GM18511 (cell line): ENCODE measurements at regions not wholly inside any gene's neighbourhood (a gene's known extent, or its start where the extent isn't known, plus 50 kb on each side); places are given as distances from the start of the nearest gene placed in this dataset.

Experiments used
- ATAC-seq: cut with Tn5 transposase; IDR thresholded peaks from one replicate; pipeline ENCODE4 v1.9.1; 2021; ENCODE audit warnings: mild to moderate bottlenecking, moderate library complexity; ENCODE audit not compliant: unreplicated experiment

DNA sequence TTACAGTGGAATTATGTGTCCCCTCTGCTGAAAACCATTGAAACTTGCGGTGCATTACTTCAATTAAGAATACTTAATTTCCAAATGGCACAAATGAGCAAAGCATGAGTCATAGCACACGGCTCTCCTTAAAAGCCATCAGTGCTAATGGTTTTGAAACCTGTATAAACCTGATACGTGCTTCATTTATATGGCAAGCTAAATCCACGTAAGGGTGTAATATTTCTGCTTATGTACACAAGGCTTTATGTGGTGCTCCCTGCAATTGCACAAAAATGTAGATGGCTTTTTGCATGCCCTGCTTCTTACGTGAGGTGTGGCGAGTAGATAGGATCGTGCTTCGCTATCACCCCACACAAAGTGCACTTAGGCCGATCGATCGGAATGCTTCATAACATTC, 840.9 kb downstream of the GALR1 start:
- no peak for ATAC-seq

DNA sequence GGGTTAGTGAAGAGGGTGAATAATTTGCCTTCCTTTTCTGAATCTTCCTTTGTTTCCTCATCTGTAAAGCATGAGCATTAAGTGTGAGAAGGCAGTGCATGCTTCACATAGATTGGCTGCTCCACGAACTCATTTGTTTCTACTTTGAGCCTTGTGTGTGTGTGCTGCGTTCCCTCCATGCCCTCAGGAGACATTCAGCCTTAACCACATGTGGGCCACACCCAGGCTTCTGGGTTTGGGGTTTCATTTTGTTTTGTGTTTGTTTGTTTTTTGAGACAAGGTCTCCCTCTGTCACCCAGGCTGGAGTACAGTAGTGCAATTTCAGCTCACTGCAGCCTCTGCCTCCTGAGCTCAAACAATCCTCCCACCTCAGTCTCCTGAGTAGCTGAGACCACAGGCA, 843.3 kb downstream of the GALR1 start:
- no peak for ATAC-seq

DNA sequence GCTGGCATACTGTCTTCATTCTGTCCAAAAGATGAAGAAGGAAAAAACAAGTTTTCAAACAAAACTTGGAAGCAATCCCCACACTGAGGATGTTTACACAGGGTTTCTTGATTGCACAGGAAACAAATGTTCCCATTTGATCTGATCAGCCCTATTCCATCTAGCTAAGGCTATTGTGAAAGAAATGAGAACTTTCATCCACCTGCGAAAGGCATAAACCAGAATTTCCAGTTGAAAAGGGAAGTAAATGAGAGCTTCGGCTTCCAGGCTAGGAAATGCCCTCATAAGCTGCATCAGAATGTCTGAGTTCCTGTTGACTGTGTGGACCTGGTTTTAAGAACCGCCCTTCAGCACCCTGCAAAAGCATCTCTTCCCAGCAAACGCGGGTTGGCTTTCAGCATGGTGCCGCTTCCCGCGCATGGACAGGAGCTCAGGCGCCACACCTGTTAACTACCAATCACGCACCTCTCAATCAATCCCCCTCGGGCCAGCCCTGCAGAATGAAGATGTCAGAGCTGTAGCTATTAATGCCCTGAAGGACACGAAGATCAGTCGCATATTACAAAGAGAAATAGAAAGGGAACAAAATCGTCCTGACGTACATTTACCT, 850.4 kb downstream of the GALR1 start:
- no peak for ATAC-seq

DNA sequence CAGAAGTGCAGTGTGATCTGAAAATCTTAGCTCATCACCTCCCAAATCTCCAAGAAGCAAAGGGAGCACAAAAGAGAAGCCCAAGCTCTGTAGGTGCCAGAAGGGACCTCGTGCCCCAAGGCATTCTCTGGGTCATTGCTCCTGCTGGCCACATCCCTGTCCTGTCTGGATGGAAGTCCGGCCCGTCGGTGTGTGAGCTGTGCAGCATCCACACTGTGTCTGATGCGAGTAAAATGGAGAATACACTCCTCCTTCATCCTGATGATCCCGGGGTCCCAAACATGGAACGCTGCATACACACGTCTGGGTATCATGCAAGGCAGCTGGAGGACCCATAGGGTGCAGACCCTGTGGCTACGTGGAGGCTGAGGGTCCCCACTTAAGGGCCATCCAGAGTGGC, 851.4 kb downstream of the GALR1 start:
- no peak for ATAC-seq

DNA sequence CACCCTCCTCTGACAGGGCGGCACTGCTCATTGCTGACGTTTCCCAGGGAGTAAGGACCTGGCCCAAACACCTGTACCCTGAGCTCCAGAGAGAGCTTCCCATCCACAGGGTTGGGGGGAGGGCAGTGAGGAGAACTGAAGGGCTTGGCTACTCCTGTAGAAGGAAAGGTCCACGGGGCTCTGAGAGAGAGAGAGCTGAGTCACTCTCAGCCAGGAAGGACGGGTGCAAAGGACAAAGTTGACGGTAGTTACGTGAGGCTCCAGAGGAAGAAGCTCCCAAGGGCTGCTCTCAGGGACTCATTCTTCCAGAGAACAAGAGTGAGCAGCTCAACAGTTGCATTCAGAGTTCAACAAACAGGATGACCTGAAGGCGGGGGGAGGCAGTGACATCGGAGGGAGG, 852.5 kb downstream of the GALR1 start:
- ATAC-seq, result no peak

DNA sequence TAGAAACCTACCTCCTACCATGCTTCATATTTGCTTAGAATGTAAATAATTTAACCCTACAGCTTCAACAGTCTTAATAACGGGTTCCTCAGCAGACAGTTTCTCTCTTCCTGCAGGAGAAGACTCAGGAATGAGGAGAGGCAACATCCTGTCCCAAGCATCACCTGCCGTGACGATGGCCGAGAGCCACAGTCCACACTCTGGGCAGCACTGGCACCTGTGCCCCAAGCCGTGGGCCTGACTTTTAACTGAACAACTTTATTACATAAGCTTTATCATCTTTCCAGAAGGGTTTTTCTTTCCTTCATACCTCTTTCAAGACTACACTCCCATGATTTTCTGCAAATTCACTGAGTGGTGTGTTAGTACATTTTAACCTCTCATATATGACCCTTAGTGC, 856.0 kb downstream of the GALR1 start:
- ATAC-seq, result no peak

DNA sequence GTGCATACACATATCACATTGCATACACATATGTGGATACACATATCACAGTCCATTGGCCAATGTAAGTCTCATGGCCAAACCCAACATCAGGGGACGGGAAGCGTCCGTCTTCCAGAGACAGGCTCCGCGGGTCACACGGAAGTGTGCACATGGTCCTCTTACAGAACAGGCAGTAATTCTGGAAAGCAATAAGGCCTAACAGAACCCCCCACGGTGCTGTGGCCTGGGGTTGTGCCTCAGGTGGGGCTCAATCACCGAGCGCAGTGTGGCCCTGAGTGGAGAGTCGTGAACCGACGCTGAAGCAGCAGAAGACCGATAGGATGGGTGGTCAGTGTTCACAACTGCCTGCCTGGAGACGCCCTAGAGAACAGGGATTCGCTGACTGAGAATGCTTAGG, 857.3 kb downstream of the GALR1 start:
- no peak for ATAC-seq

DNA sequence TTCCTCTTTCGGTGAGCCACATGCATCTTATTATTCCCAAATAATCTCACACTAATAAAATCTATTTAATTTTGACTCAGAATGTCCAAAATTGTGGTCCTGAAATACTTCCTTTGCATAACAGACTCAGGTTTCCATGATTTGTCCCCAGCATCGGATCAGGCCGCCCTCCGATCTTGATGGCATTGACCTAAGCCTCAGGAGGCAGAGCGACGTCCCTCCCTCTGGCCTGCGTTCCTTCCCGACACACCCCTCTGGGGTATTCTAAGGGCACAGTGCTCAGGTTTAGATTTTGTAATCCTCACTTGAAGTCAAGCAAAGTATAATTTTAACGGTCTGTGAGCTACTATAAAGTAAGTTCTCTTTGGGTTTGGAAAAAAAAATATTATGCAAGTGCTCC, 857.7 kb downstream of the GALR1 start:
- no peak for ATAC-seq

DNA sequence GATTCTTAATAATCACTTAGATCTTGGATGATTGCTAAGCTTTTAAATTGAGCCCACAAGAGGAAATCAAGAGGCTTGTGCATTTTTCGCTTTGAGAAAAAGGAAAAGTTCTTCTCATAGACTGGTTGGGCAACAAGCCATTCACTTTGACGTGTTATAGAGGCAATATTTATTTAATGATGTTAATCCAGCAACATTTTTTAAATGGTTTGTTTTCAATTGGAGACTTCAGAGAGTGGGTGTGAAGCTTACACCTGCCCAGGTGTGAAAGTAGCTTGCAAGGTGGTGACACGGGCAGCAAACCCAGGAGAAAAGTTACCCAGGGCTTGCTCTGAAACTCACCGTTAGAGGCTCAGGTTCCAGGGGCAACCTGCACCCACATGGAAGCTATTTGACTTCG, 858.9 kb downstream of the GALR1 start:
- ATAC-seq, result no peak

DNA sequence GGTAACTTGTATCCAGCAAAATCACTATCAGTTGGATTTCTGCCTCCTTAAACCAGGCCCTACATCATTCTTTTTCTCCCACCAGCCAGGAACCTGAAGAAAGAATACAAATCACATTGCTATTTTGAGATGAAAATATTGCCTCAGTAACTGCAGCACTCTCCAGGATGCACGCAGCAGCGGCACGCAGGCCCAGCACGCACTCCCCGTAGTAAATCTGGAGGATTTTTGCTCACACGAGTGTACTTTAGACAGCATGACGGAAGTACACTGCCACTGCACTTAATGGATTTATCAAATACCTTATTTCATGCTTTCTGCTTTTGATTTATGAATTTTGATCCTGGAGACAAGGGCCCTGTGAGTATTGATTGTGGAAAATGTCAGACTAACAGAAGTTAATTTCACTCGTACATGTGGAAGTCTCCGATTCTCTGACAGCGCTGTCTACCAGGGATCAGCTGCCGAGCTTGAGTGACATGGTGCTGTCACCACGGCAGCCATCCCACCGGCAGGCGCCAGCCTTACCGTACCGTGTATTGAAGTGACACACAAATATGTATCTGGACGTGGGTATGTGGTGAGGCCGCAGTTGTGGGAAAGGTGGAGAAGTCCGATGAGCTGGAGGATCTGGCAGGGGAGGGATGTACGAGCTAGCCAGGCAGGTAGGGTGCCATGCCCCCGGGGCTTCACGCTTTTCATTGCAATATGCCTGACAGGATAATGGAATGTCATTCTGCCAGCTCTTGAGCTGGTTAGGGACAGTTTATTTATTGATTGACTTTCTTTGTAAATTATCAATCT, 863.7 kb downstream of the GALR1 start:
- no peak for ATAC-seq

DNA sequence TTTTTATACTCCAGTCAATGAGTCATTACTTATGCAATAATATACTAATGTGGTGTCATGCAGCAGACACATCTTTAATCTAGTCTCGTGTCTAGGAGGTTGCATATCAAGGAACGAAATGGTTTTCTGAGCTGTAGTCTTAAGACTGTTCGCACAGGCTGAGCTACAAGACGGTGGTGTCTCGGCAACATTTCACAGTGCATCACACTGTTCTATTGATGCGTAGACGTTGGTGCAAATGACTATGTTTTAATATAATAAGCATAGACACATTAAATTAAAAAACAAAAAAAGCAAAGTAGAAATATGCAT, 864.2 kb downstream of the GALR1 start:
- ATAC-seq, result no peak

DNA sequence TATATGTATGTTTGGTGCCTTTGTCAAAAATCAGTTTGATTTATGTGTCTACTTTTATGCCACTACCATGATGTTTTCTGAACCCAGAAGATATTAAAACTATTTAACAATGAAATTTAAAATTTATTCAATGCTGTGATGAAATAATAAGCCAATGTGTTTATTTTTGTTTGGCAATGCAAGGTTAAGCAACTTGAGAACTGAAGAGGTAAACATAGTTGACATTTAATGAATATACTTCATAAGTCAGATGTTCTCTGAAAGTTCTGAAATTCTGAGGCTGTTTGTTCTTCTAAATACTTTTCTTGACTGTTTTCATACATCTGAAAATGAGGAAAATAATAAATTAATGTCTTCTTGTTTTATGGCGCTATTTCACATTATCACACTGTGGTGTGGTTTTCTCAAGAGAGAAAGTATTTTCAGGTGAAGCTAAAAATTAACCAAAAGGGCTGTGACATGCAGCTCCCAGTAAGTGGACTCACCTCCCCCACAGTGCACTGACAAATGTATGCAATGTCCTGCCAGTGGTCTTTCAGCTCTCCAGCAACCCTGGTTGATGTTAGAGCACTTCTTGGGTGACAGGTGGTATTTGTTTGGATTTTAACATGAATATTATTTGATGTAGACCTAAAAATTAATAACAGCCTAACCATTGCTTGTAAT, 863.6 kb upstream of the SALL3 start:
- no peak for ATAC-seq

DNA sequence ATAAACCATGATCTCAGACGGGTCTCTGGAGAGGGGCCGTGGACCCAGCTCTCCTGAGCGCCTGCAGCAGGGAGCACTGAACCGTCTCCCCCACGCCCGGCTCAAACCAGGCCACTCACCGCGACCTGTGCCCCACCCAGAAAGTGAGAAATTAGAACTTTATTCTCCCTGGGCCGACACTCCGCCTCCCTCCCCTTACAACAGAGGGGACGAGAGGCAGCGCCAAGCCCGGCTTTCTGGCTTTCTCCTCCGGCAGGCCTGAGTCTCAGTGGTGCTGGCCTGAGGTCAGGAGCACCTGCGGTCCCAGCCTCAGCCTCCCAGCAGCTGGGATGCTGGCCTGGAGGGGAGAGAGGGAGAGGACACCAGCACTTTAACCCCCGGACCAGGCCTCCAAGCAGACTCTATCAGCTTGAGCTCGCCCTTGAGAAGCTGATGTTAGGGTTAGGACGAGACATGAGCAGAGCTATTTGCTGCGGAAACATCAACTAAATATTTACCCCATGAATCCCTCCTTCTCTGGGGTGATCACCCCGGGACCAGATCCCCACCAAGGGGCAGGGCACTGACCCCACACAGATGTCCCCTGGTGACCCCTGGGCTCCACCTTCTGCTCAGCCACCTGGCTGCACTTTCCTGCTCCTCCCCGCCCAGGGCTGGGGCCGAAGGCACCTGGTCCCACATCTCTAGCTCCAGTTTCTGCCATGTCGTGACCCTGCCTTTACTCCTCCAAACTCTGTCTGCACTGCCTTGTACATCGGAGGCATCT, 856.3 kb upstream of the SALL3 start:
- no peak for ATAC-seq

DNA sequence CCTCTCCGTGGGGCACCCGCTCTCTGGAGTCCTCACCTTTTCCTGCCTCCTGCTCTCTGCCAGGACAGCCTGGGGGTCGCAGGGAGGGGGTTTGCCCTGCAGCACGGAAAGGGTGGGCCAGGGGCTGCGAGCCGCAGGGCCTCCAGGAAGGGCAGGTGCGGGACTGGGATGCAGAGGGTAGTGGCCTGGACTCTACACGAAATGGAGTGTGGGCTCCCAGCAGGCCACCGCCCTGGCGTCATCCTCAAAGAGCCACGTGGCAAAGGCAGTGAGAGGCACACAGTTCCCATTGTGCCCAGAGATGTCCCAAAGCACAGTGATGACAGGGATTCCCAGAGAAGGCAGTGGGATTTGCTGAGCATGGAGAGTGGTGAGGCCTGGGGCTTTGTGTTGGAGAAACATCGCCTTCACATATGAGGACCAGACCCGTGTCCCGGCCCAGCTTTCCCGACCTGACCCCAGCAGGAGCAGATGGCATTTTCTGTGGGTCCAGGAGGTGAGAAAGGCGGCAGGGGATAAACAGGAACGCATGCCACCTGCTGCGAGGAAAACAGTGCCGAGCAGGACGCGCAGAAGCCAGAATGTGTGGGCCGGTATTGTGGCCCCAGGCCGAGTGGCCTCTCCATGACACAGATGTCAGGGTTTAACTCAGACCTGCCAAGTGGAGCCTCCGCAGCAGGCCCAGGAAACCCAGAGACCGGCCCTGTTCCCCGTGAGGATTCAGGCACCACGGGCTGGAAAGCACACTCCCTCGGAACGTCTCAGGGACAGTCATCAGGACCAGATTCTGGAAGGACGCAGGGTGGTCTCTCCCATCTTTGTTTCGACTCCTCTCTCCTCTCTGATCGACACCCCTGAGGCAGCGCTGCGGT, 855.5 kb upstream of the SALL3 start:
- no peak for ATAC-seq

DNA sequence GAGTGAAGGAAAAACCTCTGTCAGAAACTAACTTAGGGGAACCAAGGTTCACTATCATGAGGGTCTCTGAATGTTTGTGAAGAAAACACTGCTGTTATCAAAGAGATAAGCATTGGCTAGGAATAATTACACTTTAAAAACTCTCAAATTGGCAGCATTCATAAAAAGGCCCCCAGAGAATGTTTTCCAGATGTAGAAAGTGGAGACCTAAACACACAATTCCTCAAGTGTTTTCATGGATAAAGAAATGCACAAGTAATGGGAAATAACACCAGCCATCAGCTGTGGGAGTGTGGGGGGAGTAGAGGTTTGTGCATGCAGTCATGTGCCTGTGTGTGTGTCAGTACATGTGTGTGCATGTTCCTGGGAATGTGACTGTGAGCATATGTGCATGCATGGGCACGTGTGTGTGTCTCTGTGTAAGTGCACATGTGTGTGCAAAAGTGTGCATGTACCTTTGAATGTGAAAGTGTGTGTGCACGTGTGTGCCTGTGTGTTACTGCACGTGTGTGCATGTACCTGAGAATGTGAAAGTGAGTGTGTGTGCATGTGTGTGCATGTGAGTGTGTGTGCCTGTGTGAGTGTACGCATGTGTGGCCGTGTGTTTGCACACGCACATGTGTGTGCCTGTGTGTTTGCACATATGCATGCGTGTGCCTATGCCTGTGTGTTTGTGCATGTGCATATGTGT, 854.3 kb upstream of the SALL3 start:
- no peak for ATAC-seq

DNA sequence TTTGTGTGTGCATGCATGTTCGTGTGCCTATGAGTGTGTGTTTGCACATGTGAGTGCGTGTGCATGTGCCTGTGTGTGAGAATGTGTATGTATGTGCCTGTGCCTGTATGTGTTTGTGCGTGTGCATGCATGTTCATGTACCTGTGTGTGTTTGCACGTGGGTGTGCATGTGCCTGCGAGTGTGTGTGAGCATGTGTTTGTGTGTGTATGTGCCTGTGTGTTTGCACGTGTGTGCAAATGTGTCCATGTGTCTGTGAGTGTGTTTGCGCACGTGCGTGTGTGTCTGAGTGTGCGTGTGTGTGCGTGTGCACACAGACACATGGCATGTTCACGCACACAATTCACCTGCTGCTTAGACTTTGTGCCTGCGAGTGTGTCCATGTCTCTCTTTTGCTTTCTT, 853.5 kb upstream of the SALL3 start:
- ATAC-seq, result no peak

DNA sequence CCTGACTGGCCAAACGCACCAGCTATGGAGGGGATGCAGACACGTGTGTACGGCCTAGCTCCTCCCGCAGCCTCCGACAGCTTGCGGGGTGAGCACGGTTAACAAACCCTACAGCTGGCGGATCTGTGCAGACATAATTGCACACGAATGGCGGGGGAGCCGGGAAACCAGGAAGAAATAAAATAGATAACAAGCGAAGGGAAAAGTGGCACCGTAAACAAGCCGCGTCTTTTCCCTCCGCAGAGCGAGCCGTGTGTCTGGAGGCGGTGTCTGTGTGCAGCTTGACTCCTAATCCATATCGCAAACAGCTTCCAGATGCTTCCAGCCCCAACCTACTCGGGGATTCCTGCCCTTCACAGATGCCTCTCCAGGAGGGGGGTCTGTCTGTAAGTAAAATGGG, 853.1 kb upstream of the SALL3 start:
- no peak for ATAC-seq

DNA sequence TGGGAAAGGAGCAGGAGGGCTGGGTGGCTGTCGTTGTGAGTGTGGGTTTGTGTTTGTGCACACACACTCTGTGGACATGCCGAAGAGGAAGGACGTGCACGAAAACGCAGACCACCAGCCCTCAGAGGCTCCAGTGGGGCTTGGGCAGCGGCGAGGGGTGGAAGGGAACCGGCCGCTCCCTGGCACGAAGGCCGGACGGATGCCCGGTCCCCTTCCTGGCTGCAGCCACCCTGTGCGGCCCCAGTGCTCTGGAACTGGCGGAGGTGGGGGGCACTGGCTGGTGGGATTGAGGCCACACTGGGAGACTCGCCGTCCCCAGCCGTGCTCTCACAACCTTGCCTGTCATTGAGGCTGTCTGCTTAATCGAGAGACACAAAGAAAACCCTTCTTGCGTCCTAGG, 852.6 kb upstream of the SALL3 start:
- no peak for ATAC-seq

DNA sequence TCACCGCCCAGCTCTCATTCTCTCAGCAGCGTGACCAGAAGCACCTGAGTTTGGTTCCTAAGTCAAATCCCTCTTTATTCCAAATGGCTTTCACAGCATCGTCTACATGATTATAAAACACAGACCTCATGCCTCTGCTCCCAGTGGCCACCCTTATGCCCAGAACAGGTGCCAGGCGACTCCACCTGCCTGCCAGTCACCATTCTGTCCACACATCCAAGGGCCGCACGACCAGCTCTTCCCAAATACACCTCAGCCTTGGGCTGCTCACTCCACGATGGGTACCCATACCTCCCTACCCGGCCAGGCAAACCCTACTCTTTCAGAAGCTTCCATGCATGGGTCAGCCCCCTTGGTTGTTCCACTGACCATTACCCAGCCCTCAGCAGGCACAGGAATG, 851.6 kb upstream of the SALL3 start:
- ATAC-seq, result no peak

DNA sequence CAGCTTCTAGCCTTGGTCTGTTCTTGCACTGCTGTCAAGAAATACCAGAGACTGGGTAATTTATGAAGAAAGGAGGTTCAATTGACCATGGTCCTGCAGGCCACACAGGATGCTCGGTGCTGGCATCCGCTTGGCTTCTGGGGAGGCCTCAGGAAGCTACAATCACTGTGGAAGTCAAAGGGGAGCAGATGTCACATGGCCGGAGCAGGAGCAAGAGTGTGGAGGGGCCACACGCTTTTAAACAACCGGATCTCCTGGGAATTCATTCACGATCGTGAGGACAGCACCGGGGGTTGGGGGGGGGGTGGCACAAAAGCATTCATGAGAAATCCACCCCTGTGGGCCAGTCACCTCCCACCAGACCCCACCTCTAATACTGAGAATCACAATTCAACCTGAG, 850.4 kb upstream of the SALL3 start:
- ATAC-seq, result no peak
